DND-41 (cell line): ENCODE measurements at regions not wholly inside any gene's neighbourhood (a gene's known extent, or its start where the extent isn't known, plus 50 kb on each side); places are given as distances from the start of the nearest gene placed in this dataset.

Source experiments
- ATAC-seq: fragments of 200-7000 bp; cut with Tn5 transposase; 3 replicates; pipeline ENCODE4 v1.9.1; 2021; ENCODE audit warnings: low read depth; ENCODE audit not compliant: insufficient read depth
- DNase-seq: peaks from one replicate; pipeline ENCODE4 v3.0.0-alpha.2; 2020
- H2AFZ ChIP-seq: 2 replicates; pipeline ENCODE4 v1.6.0; 2012; ENCODE audit warnings: low read depth, low read length
- H3K27ac ChIP-seq: 2 replicates; pipeline ENCODE4 v1.5.1; 2012; ENCODE audit warnings: low read length, inconsistent platforms
- H3K27me3 ChIP-seq: fragments of 200-600 bp; sonication (generic); 2 replicates; pipeline ENCODE4 v1.6.0; 2012; ENCODE audit warnings: low read length, mild to moderate bottlenecking, inconsistent platforms; ENCODE audit not compliant: insufficient read depth, poor library complexity
- H3K36me3 ChIP-seq: 2 replicates; pipeline ENCODE4 v1.5.1; 2012; ENCODE audit warnings: low read length, inconsistent platforms; ENCODE audit not compliant: insufficient read depth
- H3K4me1 ChIP-seq: 2 replicates; pipeline ENCODE4 v1.5.1; 2012; ENCODE audit warnings: mild to moderate bottlenecking, low read length; ENCODE audit not compliant: insufficient read depth
- H3K4me2 ChIP-seq: 2 replicates; pipeline ENCODE4 v1.6.0; 2012; ENCODE audit warnings: mild to moderate bottlenecking, moderate library complexity, low read length, inconsistent platforms; ENCODE audit not compliant: insufficient read depth
- H3K4me3 ChIP-seq, 2 experiments: fragments of 200-600 bp in 1 of 2; shearing (Covaris generic) in 1 of 2; 2 replicates each; pipeline ENCODE4 v1.5.1; 2012 to 2016; ENCODE audit warnings: inconsistent platforms in 2 of 2, low read length in 2 of 2, mild to moderate bottlenecking in 2 of 2, low read depth in 1 of 2, moderate library complexity in 1 of 2
- H3K79me2 ChIP-seq: 2 replicates; pipeline ENCODE4 v1.6.0; 2012; ENCODE audit warnings: low read length, inconsistent platforms; ENCODE audit not compliant: insufficient read depth
- H3K9ac ChIP-seq: 2 replicates; pipeline ENCODE4 v1.6.0; 2012; ENCODE audit warnings: low read depth, mild to moderate bottlenecking, inconsistent platforms, low read length, moderate library complexity
- H3K9me3 ChIP-seq: 2 replicates; pipeline ENCODE4 v1.5.1; 2012; ENCODE audit warnings: low read length, moderate library complexity, mild to moderate bottlenecking, inconsistent platforms; ENCODE audit not compliant: insufficient read depth, severe bottlenecking
- H4K20me1 ChIP-seq: 2 replicates; pipeline ENCODE4 v1.6.0; 2012; ENCODE audit warnings: low read length; ENCODE audit not compliant: insufficient read depth
- CTCF ChIP-seq: IDR thresholded peaks from 2 replicates; pipeline ENCODE4 v1.5.1; 2012; ENCODE audit warnings: borderline replicate concordance, low read length, moderate library complexity, mild to moderate bottlenecking; ENCODE audit not compliant: poor library complexity, severe bottlenecking; ENCODE audit errors: extremely low read depth
- EZH2 ChIP-seq: IDR thresholded peaks from 3 replicates; pipeline ENCODE4 v1.6.1; 2012; ENCODE audit warnings: borderline replicate concordance, low read depth, mild to moderate bottlenecking, moderate library complexity, low read length, inconsistent platforms; ENCODE audit not compliant: severe bottlenecking

GRCh38 chr16:8459085-8459733 is 131.1 kb downstream of the TMEM114 start:
- Histone ChIP-seq H3K27ac (no peak overlapping the region), H3K36me3 (no peaks in the 10 kb centered on the region), H3K79me2 (no peaks in the 10 kb centered on the region), H4K20me1 (no peaks in the 10 kb centered on the region), H2AFZ (no peak overlapping the region), H3K9me3 (no peaks in the 10 kb centered on the region), H3K4me2 (no peak overlapping the region), H3K27me3 (peaks cover 2% of the 10 kb centered on the region), H3K4me1 (no peaks in the 10 kb centered on the region), H3K9ac (no peak overlapping the region), H3K4me3 (no peak overlapping the region)
- ATAC-seq (no peak), DNase-seq (no peak)
- TF ChIP-seq CTCF (no peak), EZH2 (no peak)

- Histone ChIP-seq H3K27me3 (peaks cover 2% of the 10 kb centered on the region), H3K9me3 (no peaks in the 10 kb centered on the region), H3K36me3 (no peaks in the 10 kb centered on the region), H3K4me3 (no peak overlapping the region), H4K20me1 (no peaks in the 10 kb centered on the region), H3K9ac (no peak overlapping the region), H3K79me2 (no peaks in the 10 kb centered on the region), H3K4me1 (no peaks in the 10 kb centered on the region), H2AFZ (no peak overlapping the region), H3K27ac (no peak overlapping the region), H3K4me2 (no peak overlapping the region)
- no peak for ATAC-seq
- no peak for DNase-seq
- TF ChIP-seq CTCF = no peak
These were observed 131.7 kb downstream of the TMEM114 start for GRCh38 chr16:8458481-8459046.

GRCh38 chr16:8453359-8453758 is 137.0 kb downstream of the TMEM114 start:
- no peak for DNase-seq
- Histone ChIP-seq H3K9me3 (no peaks in the 10 kb centered on the region), H4K20me1 (no peaks in the 10 kb centered on the region), H3K4me1 (no peaks in the 10 kb centered on the region), H3K9ac (no peak overlapping the region), H3K27ac (no peak overlapping the region), H3K4me3 (no peak overlapping the region), H3K36me3 (no peaks in the 10 kb centered on the region), H3K4me2 (no peak overlapping the region), H2AFZ (no peak overlapping the region), H3K79me2 (no peaks in the 10 kb centered on the region), H3K27me3 (peaks cover 8% of the 10 kb centered on the region)
- no peak for ATAC-seq
- no peak for TF ChIP-seq EZH2
- TF ChIP-seq CTCF = no peak
